Astrocyte (in vitro differentiated cells and primary cell): ENCODE measurements at regions not wholly inside any gene's neighbourhood (a gene's known extent, or its start where the extent isn't known, plus 50 kb on each side); places are given as distances from the start of the nearest gene placed in this dataset.

Experiments
- DNase-seq: peaks from one replicate; pipeline ENCODE4 v3.0.0-alpha.2; 2010; ENCODE audit warnings: low read depth
- FAIRE-seq: peaks from 2 replicates; lab custom pipeline; 2011; peaks lifted over from hg19 to GRCh38; lab: Jason Lieb, UNC
- H2AFZ ChIP-seq: 2 replicates; pipeline ENCODE4 v1.6.0; 2012; ENCODE audit warnings: low read depth, low read length, inconsistent platforms
- H3K27ac ChIP-seq: 2 replicates; pipeline ENCODE4 v1.5.1; 2011; ENCODE audit warnings: low read depth, low read length, inconsistent platforms
- H3K27me3 ChIP-seq: 2 replicates; pipeline ENCODE4 v1.6.0; 2011; ENCODE audit warnings: low read length, inconsistent platforms; ENCODE audit not compliant: insufficient read depth
- H3K36me3 ChIP-seq: 2 replicates; pipeline ENCODE4 v1.5.1; 2011; ENCODE audit warnings: low read length, inconsistent platforms; ENCODE audit not compliant: insufficient read depth
- H3K4me1 ChIP-seq: 2 replicates; pipeline ENCODE4 v1.5.1; 2011; ENCODE audit warnings: low read length, inconsistent platforms; ENCODE audit not compliant: insufficient read depth
- H3K4me2 ChIP-seq: 2 replicates; pipeline ENCODE4 v1.6.0; 2012; ENCODE audit warnings: low read length, inconsistent platforms
- H3K4me3 ChIP-seq: 2 replicates; pipeline ENCODE4 v1.5.1; 2011; ENCODE audit warnings: low read depth, mild to moderate bottlenecking, low read length, inconsistent platforms; ENCODE audit not compliant: insufficient read depth
- H3K79me2 ChIP-seq: 2 replicates; pipeline ENCODE4 v1.6.0; 2012; ENCODE audit warnings: mild to moderate bottlenecking, low read length, inconsistent platforms; ENCODE audit not compliant: insufficient read depth
- H3K9ac ChIP-seq: 2 replicates; pipeline ENCODE4 v1.6.0; 2012; ENCODE audit warnings: mild to moderate bottlenecking, low read length, inconsistent platforms
- H3K9me3 ChIP-seq: 2 replicates; pipeline ENCODE4 v1.5.1; 2012; ENCODE audit warnings: low read depth, mild to moderate bottlenecking, low read length, inconsistent platforms; ENCODE audit not compliant: insufficient read depth
- H4K20me1 ChIP-seq: 2 replicates; pipeline ENCODE4 v1.6.0; 2012; ENCODE audit warnings: low read length, inconsistent platforms; ENCODE audit not compliant: insufficient read depth
- H3K27ac Mint-ChIP-seq: one replicate; pipeline ENCODE4 v1.8.0; 2021; ENCODE audit warnings: mild to moderate bottlenecking, mixed read lengths; ENCODE audit not compliant: unreplicated experiment
- H3K27me3 Mint-ChIP-seq: one replicate; pipeline ENCODE4 v1.8.0; 2021; ENCODE audit warnings: low read depth, mixed read lengths; ENCODE audit not compliant: unreplicated experiment
- H3K36me3 Mint-ChIP-seq: one replicate; pipeline ENCODE4 v1.8.0; 2021; ENCODE audit warnings: low read depth, mixed read lengths; ENCODE audit not compliant: unreplicated experiment
- H3K4me1 Mint-ChIP-seq: one replicate; pipeline ENCODE4 v1.8.0; 2021; ENCODE audit warnings: low read depth, mixed read lengths; ENCODE audit not compliant: unreplicated experiment
- H3K4me3 Mint-ChIP-seq: one replicate; pipeline ENCODE4 v1.8.0; 2021; ENCODE audit warnings: mild to moderate bottlenecking, moderate library complexity, mixed read lengths; ENCODE audit not compliant: unreplicated experiment
- H3K9me3 Mint-ChIP-seq: one replicate; pipeline ENCODE4 v1.8.0; 2021; ENCODE audit warnings: mild to moderate bottlenecking, mixed read lengths; ENCODE audit not compliant: unreplicated experiment
- EZH2 ChIP-seq: IDR thresholded peaks from 2 replicates; pipeline ENCODE4 v1.6.1; 2012; ENCODE audit warnings: mild to moderate bottlenecking, low read length, inconsistent platforms; ENCODE audit not compliant: insufficient read depth
- TF ChIP-seq, protein P1 (sequence below): IDR thresholded peaks from 2 replicates; pipeline ENCODE4 v1.5.1; 2011; ENCODE audit warnings: low read depth, mild to moderate bottlenecking, inconsistent platforms, low read length, moderate library complexity; ENCODE audit not compliant: insufficient read depth

DNA sequence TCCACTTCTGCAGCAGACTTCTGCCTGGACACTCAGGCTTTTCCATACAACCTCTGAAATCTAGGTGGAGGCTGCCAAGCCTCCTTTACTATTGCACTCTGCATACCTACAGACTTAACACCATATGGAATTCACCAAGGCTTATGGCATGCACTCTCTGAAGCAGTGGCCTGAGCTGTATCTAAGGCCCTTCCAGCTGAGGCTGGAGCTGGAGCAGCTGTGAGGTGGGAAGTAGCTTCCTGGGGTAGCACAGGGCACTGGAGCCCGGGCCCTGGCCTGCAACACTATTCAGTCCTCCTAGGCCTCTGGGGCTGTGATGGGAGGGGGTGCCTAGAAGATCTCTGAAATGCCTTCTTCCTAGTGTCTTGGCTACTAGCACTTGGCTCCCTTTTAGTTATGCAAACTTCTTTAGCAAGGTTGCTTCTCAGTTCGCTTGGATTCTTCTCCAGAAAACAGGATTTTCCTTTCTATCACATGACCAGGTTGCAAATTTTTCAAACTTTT, 186.6 kb upstream of the RORA start:
- DNase-seq (no peak), FAIRE-seq (no peak)
- no peaks in the 10 kb centered on the region for H3K36me3 Mint-ChIP-seq
- Histone ChIP-seq H2AFZ (no peak overlapping the region), H3K36me3 (no peaks in the 10 kb centered on the region), H3K4me1 (no peaks in the 10 kb centered on the region), H3K27me3 (no peaks in the 10 kb centered on the region), H3K4me2 (no peak overlapping the region), H3K9me3 (no peaks in the 10 kb centered on the region), H3K27ac (no peak overlapping the region), H3K79me2 (no peaks in the 10 kb centered on the region), H3K4me3 (no peak overlapping the region), H4K20me1 (no peaks in the 10 kb centered on the region), H3K9ac (no peak overlapping the region)
- peaks cover 4% of the 10 kb centered on the region for H3K9me3 Mint-ChIP-seq
- no peak for TF ChIP-seq EZH2
- TF ChIP-seq, protein P1, sequence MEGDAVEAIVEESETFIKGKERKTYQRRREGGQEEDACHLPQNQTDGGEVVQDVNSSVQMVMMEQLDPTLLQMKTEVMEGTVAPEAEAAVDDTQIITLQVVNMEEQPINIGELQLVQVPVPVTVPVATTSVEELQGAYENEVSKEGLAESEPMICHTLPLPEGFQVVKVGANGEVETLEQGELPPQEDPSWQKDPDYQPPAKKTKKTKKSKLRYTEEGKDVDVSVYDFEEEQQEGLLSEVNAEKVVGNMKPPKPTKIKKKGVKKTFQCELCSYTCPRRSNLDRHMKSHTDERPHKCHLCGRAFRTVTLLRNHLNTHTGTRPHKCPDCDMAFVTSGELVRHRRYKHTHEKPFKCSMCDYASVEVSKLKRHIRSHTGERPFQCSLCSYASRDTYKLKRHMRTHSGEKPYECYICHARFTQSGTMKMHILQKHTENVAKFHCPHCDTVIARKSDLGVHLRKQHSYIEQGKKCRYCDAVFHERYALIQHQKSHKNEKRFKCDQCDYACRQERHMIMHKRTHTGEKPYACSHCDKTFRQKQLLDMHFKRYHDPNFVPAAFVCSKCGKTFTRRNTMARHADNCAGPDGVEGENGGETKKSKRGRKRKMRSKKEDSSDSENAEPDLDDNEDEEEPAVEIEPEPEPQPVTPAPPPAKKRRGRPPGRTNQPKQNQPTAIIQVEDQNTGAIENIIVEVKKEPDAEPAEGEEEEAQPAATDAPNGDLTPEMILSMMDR = no peak
- H3K27me3 Mint-ChIP-seq = peaks cover 5% of the 10 kb centered on the region
- H3K4me3 Mint-ChIP-seq = no peak overlapping the region
- no peaks in the 10 kb centered on the region for H3K4me1 Mint-ChIP-seq
- no peak overlapping the region for H3K27ac Mint-ChIP-seq

DNA sequence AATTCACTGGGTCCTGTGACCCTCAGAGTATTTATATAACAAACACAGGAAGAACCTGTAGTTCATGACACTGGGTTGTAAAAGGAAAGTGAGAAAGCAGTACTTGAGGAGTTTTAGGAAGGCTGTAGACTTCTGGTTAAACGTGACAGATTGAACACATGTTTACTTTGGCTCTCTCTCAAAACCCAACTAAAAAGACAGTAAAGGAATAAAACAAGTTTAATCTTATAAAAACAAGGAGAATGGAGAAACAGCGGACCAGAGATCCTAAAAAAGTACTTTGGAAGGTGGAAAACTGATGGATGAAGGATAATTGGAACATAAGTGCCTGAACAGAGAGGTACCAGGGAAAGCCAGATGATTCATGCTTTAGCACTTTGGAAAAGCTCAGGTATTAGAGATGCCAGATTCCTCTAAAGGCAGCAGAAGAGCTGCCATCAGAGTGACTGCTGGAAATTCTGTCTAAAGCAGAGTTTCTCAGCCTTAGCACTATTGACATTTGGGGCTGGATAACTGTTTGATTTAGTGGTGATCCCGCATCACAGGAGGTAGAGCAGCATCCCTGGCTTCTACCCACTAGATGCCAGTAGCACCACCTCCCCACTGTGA, 182.9 kb upstream of the RORA start:
- H3K9me3 ChIP-seq = no peaks in the 10 kb centered on the region
- H3K9me3 Mint-ChIP-seq = peaks cover 6% of the 10 kb centered on the region
- no peaks in the 10 kb centered on the region for H3K27me3 ChIP-seq
- peaks cover 2% of the 10 kb centered on the region for H3K27me3 Mint-ChIP-seq
- no peak overlapping the region for H3K9ac ChIP-seq
- no peaks in the 10 kb centered on the region for H3K79me2 ChIP-seq
- no peaks in the 10 kb centered on the region for H3K36me3 Mint-ChIP-seq
- no peaks in the 10 kb centered on the region for H4K20me1 ChIP-seq
- no peak overlapping the region for H3K27ac Mint-ChIP-seq
- peaks cover 2% of the 10 kb centered on the region for H3K4me1 Mint-ChIP-seq
- H3K36me3 ChIP-seq = no peaks in the 10 kb centered on the region
- no peaks in the 10 kb centered on the region for H3K4me1 ChIP-seq
- FAIRE-seq (no peak), DNase-seq (no peak)
- no peak overlapping the region for H3K27ac ChIP-seq
- H2AFZ ChIP-seq = no peak overlapping the region
- H3K4me3 Mint-ChIP-seq = no peak overlapping the region
- no peak overlapping the region for H3K4me2 ChIP-seq
- TF ChIP-seq, protein P1 = no peak
- no peak for TF ChIP-seq EZH2
- no peak overlapping the region for H3K4me3 ChIP-seq

DNA sequence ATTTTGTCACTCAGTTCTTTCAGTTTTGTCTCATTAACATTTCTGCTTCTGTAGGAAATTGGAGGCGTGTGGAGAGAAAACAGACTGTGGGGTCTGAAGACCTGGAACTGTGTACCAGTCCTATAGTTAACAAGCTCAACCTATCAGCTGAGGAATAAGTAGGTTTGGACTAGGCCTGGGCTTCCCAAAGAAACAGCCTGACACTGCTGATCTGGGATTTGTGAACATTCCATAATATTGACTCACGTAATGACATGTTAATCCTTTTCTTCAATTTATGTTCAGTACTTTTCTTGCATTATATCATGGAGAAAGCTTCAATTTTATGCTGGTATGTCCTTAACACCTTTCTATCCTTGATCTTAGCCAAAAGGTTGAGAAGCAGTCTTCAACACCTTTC, 181.6 kb upstream of the RORA start:
- Histone ChIP-seq H3K4me1 (no peaks in the 10 kb centered on the region), H3K27me3 (no peaks in the 10 kb centered on the region), H3K4me3 (no peak overlapping the region), H2AFZ (no peak overlapping the region), H3K4me2 (no peak overlapping the region), H3K79me2 (no peaks in the 10 kb centered on the region), H3K9ac (no peak overlapping the region), H3K36me3 (no peaks in the 10 kb centered on the region), H3K9me3 (no peaks in the 10 kb centered on the region), H4K20me1 (no peaks in the 10 kb centered on the region), H3K27ac (no peak overlapping the region)
- Mint-ChIP-seq H3K27ac (no peak overlapping the region), H3K36me3 (no peaks in the 10 kb centered on the region), H3K4me1 (peaks cover 2% of the 10 kb centered on the region), H3K4me3 (no peak overlapping the region), H3K9me3 (peaks cover 6% of the 10 kb centered on the region), H3K27me3 (peaks cover 2% of the 10 kb centered on the region)
- FAIRE-seq = no peak
- DNase-seq = no peak
- TF ChIP-seq, protein P1 = no peak
- no peak for TF ChIP-seq EZH2
